Panc1 (cell line): ENCODE measurements at regions not wholly inside any gene's neighbourhood (a gene's known extent, or its start where the extent isn't known, plus 50 kb on each side); places are given as distances from the start of the nearest gene placed in this dataset.

Experiments
- ATAC-seq: fragments of 200-7000 bp; cut with Tn5 transposase; 2 replicates; pipeline ENCODE4 v1.9.1; 2020; ENCODE audit warnings: mild to moderate bottlenecking, moderate library complexity
- BruUV-seq: library from RNA; stranded (reverse); fragments of 400-500 nt; replicated peaks from 2 replicates; lab custom pipeline; 2021; lab: Mats Ljungman, UMichigan
- CTCF ChIA-PET: fragments of 300-600 bp; sonication (Branson Sonifier 250); formaldehyde crosslinking; loops from one replicate; lab custom pipeline; 2022; ENCODE audit warnings: antibody characterized with exemption; lab: Charles Lee
- POLR2A ChIA-PET: fragments of 300-600 bp; sonication (Branson Sonifier 250); formaldehyde crosslinking; loops from one replicate; lab custom pipeline; 2022; ENCODE audit warnings: antibody characterized with exemption; lab: Charles Lee
- DNase-seq: peaks from one replicate; pipeline ENCODE4 v3.0.0-alpha.2; 2010; ENCODE audit warnings: low read depth, low spot score
- H3K27ac ChIP-seq: 2 replicates; pipeline ENCODE4 v1.5.1; 2011; ENCODE audit warnings: mild to moderate bottlenecking, low read length, inconsistent platforms
- H3K27me3 ChIP-seq: fragments of 200-500 bp; sonication (Bioruptor generic); 2 replicates; pipeline ENCODE4 v1.6.0; 2014; ENCODE audit warnings: low read length, inconsistent platforms; ENCODE audit not compliant: control insufficient read depth, insufficient read depth
- H3K36me3 ChIP-seq: fragments of 200-500 bp; sonication (Bioruptor generic); 2 replicates; pipeline ENCODE4 v1.5.1; 2014; ENCODE audit warnings: inconsistent platforms, mild to moderate bottlenecking, low read length, moderate library complexity; ENCODE audit not compliant: control insufficient read depth, insufficient read depth
- H3K4me1 ChIP-seq: 2 replicates; pipeline ENCODE4 v1.5.1; 2011; ENCODE audit warnings: inconsistent platforms, mild to moderate bottlenecking, low read length, moderate library complexity; ENCODE audit not compliant: control insufficient read depth, insufficient read depth
- H3K4me3 ChIP-seq, 2 experiments: 2 replicates each; pipeline ENCODE4 v1.5.1; 2011 to 2012; ENCODE audit warnings: low read depth in 2 of 2, low read length in 2 of 2, mild to moderate bottlenecking in 2 of 2, inconsistent platforms in 1 of 2, moderate library complexity in 1 of 2
- H3K9me3 ChIP-seq: fragments of 200-500 bp; sonication (Bioruptor generic); 2 replicates; pipeline ENCODE4 v1.5.1; 2014; ENCODE audit warnings: low read depth, mild to moderate bottlenecking, inconsistent platforms, low read length, moderate library complexity; ENCODE audit not compliant: control insufficient read depth, insufficient read depth
- CTCF ChIP-seq: fragments of 450-650 bp; IDR thresholded peaks from 2 replicates; pipeline ENCODE4 v1.5.1; 2017; ENCODE audit warnings: mild to moderate bottlenecking
- POLR2AphosphoS5 ChIP-seq: IDR thresholded peaks from 2 replicates; pipeline ENCODE4 v1.6.1; 2012; ENCODE audit warnings: mild to moderate bottlenecking, low read depth, low read length, moderate library complexity
- REST ChIP-seq, 2 experiments: IDR thresholded peaks; 2 replicates each; pipeline ENCODE4 v1.6.1; 2011 to 2012; ENCODE audit warnings: low read depth in 2 of 2, control low read depth in 1 of 2, low read length in 1 of 2, mild to moderate bottlenecking in 1 of 2, moderate library complexity in 1 of 2; ENCODE audit not compliant: insufficient read depth in 1 of 2
- SIN3A ChIP-seq: IDR thresholded peaks from 2 replicates; pipeline ENCODE4 v1.6.1; 2012; ENCODE audit warnings: low read depth, mild to moderate bottlenecking, low read length, moderate library complexity, borderline replicate concordance; ENCODE audit not compliant: insufficient read depth
- TCF7L2 ChIP-seq: IDR thresholded peaks from 2 replicates; pipeline ENCODE4 v1.6.1; 2011; ENCODE audit warnings: mild to moderate bottlenecking, low read depth, low read length, inconsistent platforms
- in situ Hi-C: cut with HindIII; loops from 2 replicates; pipeline ENCODE4 v1.10.0; 2016; ENCODE audit warnings: low sequenced_read_pairs, low pct_unique_long_range_greater_than_20kb
- intact Hi-C: fragments of 100-400 bp; cut with micrococcal nuclease; formaldehyde crosslinking; loops from one replicate; pipeline ENCODE4 v1.10.0; 2022; ENCODE audit not compliant: unreplicated experiment

GRCh38 chr2:240216167-240216566 lies 75.7 kb upstream of the OTOS start:
- H3K27ac ChIP-seq = no peak overlapping the region
- no peaks in the 10 kb centered on the region for H3K4me1 ChIP-seq
- no peaks in the 10 kb centered on the region for H3K9me3 ChIP-seq
- DNase-seq (no peak), ATAC-seq (no peak)
- intact Hi-C loops (loop anchor here (10.0 kb wide), 1 partner anchor 1481 kb away; no protein-coding TSS in a partner anchor), in situ Hi-C loops (no loop called here)
- H3K27me3 ChIP-seq = peaks cover 5% of the 10 kb centered on the region; the same call in 1 of the 2 replicates
- TF ChIP-seq REST (IDR thresholded peaks at IDR 0.05; ENCODE audit: insufficient read depth in 1 of 2, low read depth in 2 of 2, low read length in 1 of 2) (no peak), TCF7L2 (no peak), SIN3A (no peak), CTCF (no peak), POLR2AphosphoS5 (no peak)
- ChIA-PET POLR2A (no interaction called here), CTCF (no interaction called here)
- H3K4me3 ChIP-seq = no peak overlapping the region
- H3K36me3 ChIP-seq = no peaks in the 10 kb centered on the region
- no TSS peak for BruUV-seq

GRCh38 chr2:240217431-240218301 lies 77.2 kb upstream of the OTOS start:
- in situ Hi-C loops (no loop called here), intact Hi-C loops (loop anchor here (10.0 kb wide), 1 partner anchor 1483 kb away; no protein-coding TSS in a partner anchor)
- ChIA-PET POLR2A (no interaction called here), CTCF (interaction anchor here (0.6 to 0.7 kb wide), 2 partner anchors 72 to 219 kb away, joined by 3 to 19 read pairs; no protein-coding TSS in a partner anchor)
- DNase-seq = no peak
- Histone ChIP-seq H3K9me3 (no peaks in the 10 kb centered on the region), H3K4me3 (no peak overlapping the region), H3K27me3 (peaks cover 8% of the 10 kb centered on the region; the same call in 1 of the 2 replicates), H3K27ac (no peak overlapping the region), H3K4me1 (no peaks in the 10 kb centered on the region), H3K36me3 (no peaks in the 10 kb centered on the region)
- TF ChIP-seq POLR2AphosphoS5 (no peak), CTCF (no peak), TCF7L2 (no peak), SIN3A (no peak), REST (IDR thresholded peaks at IDR 0.05; ENCODE audit: insufficient read depth in 1 of 2, low read depth in 2 of 2, low read length in 1 of 2) (no peak)
- no TSS peak for BruUV-seq
- peak; percentile 56; the same call in 1 of the 2 replicates for ATAC-seq
